ENCODE measurements at regions not wholly inside any gene's neighbourhood (a gene's known extent, or its start where the extent isn't known, plus 50 kb on each side); places are given as distances from the start of the nearest gene placed in this dataset.

GRCh38 chr13:99120751-99121150 is 79.9 kb upstream of the UBAC2 start:
- ATAC-seq (ENCODE audit: low FRiP score), result no peak
- no peak for TF ChIP-seq CTCF (IDR thresholded peaks at IDR 0.05)

GRCh38 chr13:99122171-99122570 is 78.5 kb upstream of the UBAC2 start:
- no peak for DNase-seq (ENCODE audit: low spot score)
- TF ChIP-seq CTCF (IDR thresholded peaks at IDR 0.05), result no peak
- no peak for ATAC-seq (ENCODE audit: low FRiP score)

More at GRCh38 chr13:99120751-99121150, 79.9 kb upstream of the UBAC2 start:
- DNase-seq (ENCODE audit: low spot score), result no peak

GRCh38 chr13:99123101-99124045 is 77.3 kb upstream of the UBAC2 start:
- no peak for TF ChIP-seq CTCF (IDR thresholded peaks at IDR 0.05)

GRCh38 chr13:99124046-99124400 is 76.6 kb upstream of the UBAC2 start:
- DNase-seq (ENCODE audit: low spot score), result no peak
- no peak for TF ChIP-seq CTCF (IDR thresholded peaks at IDR 0.05)
- no peak for ATAC-seq (ENCODE audit: low FRiP score)

More at GRCh38 chr13:99123101-99124045, 77.3 kb upstream of the UBAC2 start:
- no peak for DNase-seq (ENCODE audit: low spot score)
- no peak for ATAC-seq (ENCODE audit: low FRiP score)

GRCh38 chr13:99124794-99125316 is 75.8 kb upstream of the UBAC2 start:
- TF ChIP-seq CTCF (IDR thresholded peaks at IDR 0.05), result no peak
- DNase-seq (ENCODE audit: low spot score), result no peak
- peak; percentile 75 for ATAC-seq (ENCODE audit: low FRiP score)

- no peak for TF ChIP-seq CTCF (IDR thresholded peaks at IDR 0.05)
- ATAC-seq (ENCODE audit: low FRiP score) (no peak), DNase-seq (ENCODE audit: low spot score) (no peak)
These were observed 75.2 kb upstream of the UBAC2 start for GRCh38 chr13:99125326-99125915.

All from omental fat pad (tissue), 3 donors.